SK-N-SH (cell line): ENCODE measurements at regions not wholly inside any gene's neighbourhood (a gene's known extent, or its start where the extent isn't known, plus 50 kb on each side); places are given as distances from the start of the nearest gene placed in this dataset.

ENCODE experiments used
- EP300 ChIP-seq, 2 experiments: IDR thresholded peaks; 2 replicates each; pipeline versions ENCODE4 v1.4.0 to v1.6.1; 2012; ENCODE audit warnings: borderline replicate concordance in 1 of 2, low read depth in 1 of 2, low read length in 1 of 2
- IRF3 ChIP-seq: fragments of 150-350 bp; IDR thresholded peaks from 2 replicates; pipeline ENCODE4 v1.6.1; 2016; ENCODE audit warnings: mild to moderate bottlenecking, low read depth, low read length
- TAF1 ChIP-seq: IDR thresholded peaks from 2 replicates; pipeline ENCODE4 v1.6.1; 2012; ENCODE audit warnings: low read depth, mild to moderate bottlenecking, low read length, moderate library complexity, borderline replicate concordance
- TF ChIP-seq, protein P1 (sequence below): fragments of 200-600 bp; sonication (generic); IDR thresholded peaks from 2 replicates; pipeline ENCODE4 v1.6.1; 2017; ENCODE audit warnings: antibody characterized with exemption, mild to moderate bottlenecking, moderate library complexity
- TF ChIP-seq, protein P2 (sequence below): IDR thresholded peaks from 2 replicates; pipeline ENCODE4 v1.6.1; 2012; ENCODE audit warnings: mild to moderate bottlenecking, low read depth, low read length, moderate library complexity

DNA sequence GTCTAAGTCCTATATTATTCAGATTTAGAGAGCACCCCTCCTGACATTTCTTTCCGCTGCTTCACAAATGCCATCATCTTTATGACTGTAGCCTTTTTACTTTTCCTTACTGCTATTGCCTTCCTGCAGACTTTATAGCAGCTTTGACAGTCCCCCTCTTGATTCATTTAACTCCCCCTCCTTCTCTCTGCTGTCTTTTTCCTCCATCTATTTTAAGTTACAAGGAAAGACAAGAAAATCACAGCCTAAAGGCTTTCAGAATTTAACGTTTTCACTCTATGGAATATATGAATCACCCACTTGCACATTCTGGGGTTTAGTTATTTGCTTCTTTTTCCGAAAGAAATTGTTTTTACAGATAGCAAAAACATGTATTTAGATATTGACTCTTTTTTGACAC, 183.4 kb upstream of the SETBP1 start:
- TF ChIP-seq, protein P1, sequence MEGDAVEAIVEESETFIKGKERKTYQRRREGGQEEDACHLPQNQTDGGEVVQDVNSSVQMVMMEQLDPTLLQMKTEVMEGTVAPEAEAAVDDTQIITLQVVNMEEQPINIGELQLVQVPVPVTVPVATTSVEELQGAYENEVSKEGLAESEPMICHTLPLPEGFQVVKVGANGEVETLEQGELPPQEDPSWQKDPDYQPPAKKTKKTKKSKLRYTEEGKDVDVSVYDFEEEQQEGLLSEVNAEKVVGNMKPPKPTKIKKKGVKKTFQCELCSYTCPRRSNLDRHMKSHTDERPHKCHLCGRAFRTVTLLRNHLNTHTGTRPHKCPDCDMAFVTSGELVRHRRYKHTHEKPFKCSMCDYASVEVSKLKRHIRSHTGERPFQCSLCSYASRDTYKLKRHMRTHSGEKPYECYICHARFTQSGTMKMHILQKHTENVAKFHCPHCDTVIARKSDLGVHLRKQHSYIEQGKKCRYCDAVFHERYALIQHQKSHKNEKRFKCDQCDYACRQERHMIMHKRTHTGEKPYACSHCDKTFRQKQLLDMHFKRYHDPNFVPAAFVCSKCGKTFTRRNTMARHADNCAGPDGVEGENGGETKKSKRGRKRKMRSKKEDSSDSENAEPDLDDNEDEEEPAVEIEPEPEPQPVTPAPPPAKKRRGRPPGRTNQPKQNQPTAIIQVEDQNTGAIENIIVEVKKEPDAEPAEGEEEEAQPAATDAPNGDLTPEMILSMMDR, result no peak
- TF ChIP-seq, protein P2, sequence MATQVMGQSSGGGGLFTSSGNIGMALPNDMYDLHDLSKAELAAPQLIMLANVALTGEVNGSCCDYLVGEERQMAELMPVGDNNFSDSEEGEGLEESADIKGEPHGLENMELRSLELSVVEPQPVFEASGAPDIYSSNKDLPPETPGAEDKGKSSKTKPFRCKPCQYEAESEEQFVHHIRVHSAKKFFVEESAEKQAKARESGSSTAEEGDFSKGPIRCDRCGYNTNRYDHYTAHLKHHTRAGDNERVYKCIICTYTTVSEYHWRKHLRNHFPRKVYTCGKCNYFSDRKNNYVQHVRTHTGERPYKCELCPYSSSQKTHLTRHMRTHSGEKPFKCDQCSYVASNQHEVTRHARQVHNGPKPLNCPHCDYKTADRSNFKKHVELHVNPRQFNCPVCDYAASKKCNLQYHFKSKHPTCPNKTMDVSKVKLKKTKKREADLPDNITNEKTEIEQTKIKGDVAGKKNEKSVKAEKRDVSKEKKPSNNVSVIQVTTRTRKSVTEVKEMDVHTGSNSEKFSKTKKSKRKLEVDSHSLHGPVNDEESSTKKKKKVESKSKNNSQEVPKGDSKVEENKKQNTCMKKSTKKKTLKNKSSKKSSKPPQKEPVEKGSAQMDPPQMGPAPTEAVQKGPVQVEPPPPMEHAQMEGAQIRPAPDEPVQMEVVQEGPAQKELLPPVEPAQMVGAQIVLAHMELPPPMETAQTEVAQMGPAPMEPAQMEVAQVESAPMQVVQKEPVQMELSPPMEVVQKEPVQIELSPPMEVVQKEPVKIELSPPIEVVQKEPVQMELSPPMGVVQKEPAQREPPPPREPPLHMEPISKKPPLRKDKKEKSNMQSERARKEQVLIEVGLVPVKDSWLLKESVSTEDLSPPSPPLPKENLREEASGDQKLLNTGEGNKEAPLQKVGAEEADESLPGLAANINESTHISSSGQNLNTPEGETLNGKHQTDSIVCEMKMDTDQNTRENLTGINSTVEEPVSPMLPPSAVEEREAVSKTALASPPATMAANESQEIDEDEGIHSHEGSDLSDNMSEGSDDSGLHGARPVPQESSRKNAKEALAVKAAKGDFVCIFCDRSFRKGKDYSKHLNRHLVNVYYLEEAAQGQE, result no peak
- TF ChIP-seq EP300 (IDR thresholded peaks at IDR 0.05; ENCODE audit: borderline replicate concordance in 1 of 2, low read depth in 1 of 2, low read length in 1 of 2) (no peak), IRF3 (no peak), TAF1 (no peak)
